IMR-90 (cell line): ENCODE measurements at regions not wholly inside any gene's neighbourhood (a gene's known extent, or its start where the extent isn't known, plus 50 kb on each side); places are given as distances from the start of the nearest gene placed in this dataset.

Source experiments
- ATAC-seq: fragments of 200-7000 bp; cut with Tn5 transposase; 2 replicates; pipeline ENCODE4 v1.9.1; 2020; ENCODE audit warnings: low read depth, mild to moderate bottlenecking, moderate library complexity
- BruUV-seq: library from RNA; stranded (reverse); fragments of 400-500 nt; replicated peaks from 2 replicates; lab custom pipeline; 2021; lab: Mats Ljungman, UMichigan
- CTCF ChIA-PET: fragments of 300-600 bp; formaldehyde crosslinking; extraction: SDS; loops from one replicate; lab custom pipeline; 2021; ENCODE audit warnings: antibody characterized with exemption; lab: Yijun Ruan, JAX
- POLR2A ChIA-PET: fragments of 300-600 bp; sonication (Branson Sonifier 250); formaldehyde crosslinking; loops from one replicate; lab custom pipeline; 2022; ENCODE audit warnings: antibody characterized with exemption; ENCODE audit not compliant: unreplicated experiment; lab: Charles Lee
- DNase-seq: peaks from one replicate; pipeline ENCODE4 v3.0.0; 2013
- H2AFZ ChIP-seq: replicated peaks from 2 replicates; pipeline ENCODE3; 2013; ENCODE audit warnings: low read length, mild to moderate bottlenecking; ENCODE audit not compliant: poor library complexity
- H2AK5ac ChIP-seq: 2 replicates; pipeline ENCODE4 v1.6.1; 2013; ENCODE audit warnings: low read depth, low read length, inconsistent platforms
- H2AK9ac ChIP-seq: replicated peaks from 2 replicates; pipeline ENCODE3; 2013; ENCODE audit warnings: mild to moderate bottlenecking, low read depth, low read length, moderate library complexity; ENCODE audit not compliant: poor library complexity
- H2BK120ac ChIP-seq: 2 replicates; pipeline ENCODE4 v1.6.1; 2013; ENCODE audit warnings: low read depth, low read length, inconsistent platforms
- H2BK15ac ChIP-seq: 3 replicates; pipeline ENCODE4 v1.6.1; 2013; ENCODE audit warnings: low read depth, low read length, inconsistent platforms
- H2BK20ac ChIP-seq: 2 replicates; pipeline ENCODE4 v1.6.1; 2013; ENCODE audit warnings: low read depth, mild to moderate bottlenecking, inconsistent platforms, low read length, moderate library complexity
- H2BK5ac ChIP-seq: 2 replicates; pipeline ENCODE4 v1.6.1; 2013; ENCODE audit warnings: mild to moderate bottlenecking, low read depth, low read length, inconsistent platforms; ENCODE audit not compliant: poor library complexity, severe bottlenecking
- H3K14ac ChIP-seq: replicated peaks from 2 replicates; pipeline ENCODE4 v1.6.1; 2013; ENCODE audit warnings: low read depth, low read length, inconsistent platforms
- H3K18ac ChIP-seq: 2 replicates; pipeline ENCODE4 v1.6.1; 2013; ENCODE audit warnings: low read depth, low read length, control low read depth
- H3K23ac ChIP-seq: 2 replicates; pipeline ENCODE4 v1.6.1; 2013; ENCODE audit warnings: low read depth, low read length, inconsistent platforms
- H3K27ac ChIP-seq: 2 replicates; pipeline ENCODE4 v1.5.1; 2013; ENCODE audit warnings: mild to moderate bottlenecking, control low read depth, low read length; ENCODE audit not compliant: insufficient read depth
- H3K27me3 ChIP-seq: 2 replicates; pipeline ENCODE4 v1.6.1; 2013; ENCODE audit warnings: low read length; ENCODE audit not compliant: control insufficient read depth, insufficient read depth
- H3K36me3 ChIP-seq: 2 replicates; pipeline ENCODE4 v1.6.1; 2013; ENCODE audit warnings: low read length, mixed read lengths; ENCODE audit not compliant: control insufficient read depth, insufficient read depth
- H3K4ac ChIP-seq: 2 replicates; pipeline ENCODE4 v1.6.1; 2013; ENCODE audit warnings: low read depth, low read length, inconsistent platforms
- H3K4me1 ChIP-seq: 2 replicates; pipeline ENCODE4 v1.6.1; 2013; ENCODE audit warnings: low read length, mixed read lengths; ENCODE audit not compliant: control insufficient read depth, insufficient read depth
- H3K4me2 ChIP-seq: 2 replicates; pipeline ENCODE4 v1.6.1; 2013; ENCODE audit warnings: low read depth, mild to moderate bottlenecking, control low read depth, low read length, moderate library complexity
- H3K4me3 ChIP-seq: 2 replicates; pipeline ENCODE4 v1.5.1; 2013; ENCODE audit warnings: low read depth, mild to moderate bottlenecking, control low read depth, low read length, moderate library complexity; ENCODE audit not compliant: insufficient read depth
- H3K56ac ChIP-seq: 2 replicates; pipeline ENCODE4 v1.6.1; 2013; ENCODE audit warnings: low read length, inconsistent platforms; ENCODE audit not compliant: insufficient read depth; ENCODE audit errors: extremely low read depth
- H3K79me1 ChIP-seq, 2 experiments: 2 replicates each; pipeline ENCODE4 v1.6.1; 2013; ENCODE audit warnings: low read length in 2 of 2, inconsistent platforms in 1 of 2, low read depth in 1 of 2
- H3K9ac ChIP-seq: 2 replicates; pipeline ENCODE4 v1.6.1; 2013; ENCODE audit warnings: low read depth, low read length, control low read depth
- H3K9me1 ChIP-seq: 2 replicates; pipeline ENCODE4 v1.6.1; 2013; ENCODE audit warnings: low read length, inconsistent platforms; ENCODE audit not compliant: insufficient read depth
- H3K9me3 ChIP-seq: 2 replicates; pipeline ENCODE4 v1.6.1; 2013; ENCODE audit warnings: low read length; ENCODE audit not compliant: control insufficient read depth, insufficient read depth
- H4K20me1 ChIP-seq: 2 replicates; pipeline ENCODE4 v1.6.1; 2013; ENCODE audit warnings: low read length, inconsistent platforms; ENCODE audit not compliant: insufficient read depth
- H4K5ac ChIP-seq: 2 replicates; pipeline ENCODE4 v1.6.1; 2013; ENCODE audit warnings: mild to moderate bottlenecking, low read depth, low read length, control low read depth
- H4K8ac ChIP-seq, 2 experiments: 2 replicates each; pipeline ENCODE4 v1.6.1; 2013; ENCODE audit warnings: low read depth in 2 of 2, low read length in 2 of 2, control low read depth in 1 of 2, inconsistent platforms in 1 of 2
- H4K91ac ChIP-seq: 2 replicates; pipeline ENCODE4 v1.6.1; 2013; ENCODE audit warnings: low read depth, low read length, inconsistent platforms; ENCODE audit not compliant: insufficient read depth
- BHLHE40 ChIP-seq: fragments of 150-350 bp; IDR thresholded peaks from 2 replicates; pipeline ENCODE4 v1.6.1; 2016; ENCODE audit warnings: mild to moderate bottlenecking, low read depth, low read length
- CEBPB ChIP-seq: IDR thresholded peaks from 2 replicates; pipeline ENCODE4 v1.6.1; 2012; ENCODE audit warnings: low read depth, low read length, improper control_type of control experiment
- CHD1 ChIP-seq: IDR thresholded peaks from 2 replicates; pipeline ENCODE4 v1.6.1; 2012; ENCODE audit warnings: low read depth, low read length, improper control_type of control experiment
- CTCF ChIP-seq: conservative IDR thresholded peaks from 2 replicates; pipeline ENCODE4 v1.5.1; 2012; ENCODE audit warnings: mild to moderate bottlenecking, low read depth, low read length, improper control_type of control experiment
- MAZ ChIP-seq: IDR thresholded peaks from 2 replicates; pipeline ENCODE4 v1.6.1; 2012; ENCODE audit warnings: low read depth, mild to moderate bottlenecking, low read length, improper control_type of control experiment, moderate library complexity, borderline replicate concordance
- MXI1 ChIP-seq: IDR thresholded peaks from 2 replicates; pipeline ENCODE4 v1.6.1; 2012; ENCODE audit warnings: low read depth, mild to moderate bottlenecking, low read length, moderate library complexity, borderline replicate concordance
- POLR2A ChIP-seq: IDR thresholded peaks from 2 replicates; pipeline ENCODE4 v1.6.1; 2012; ENCODE audit warnings: mild to moderate bottlenecking, low read depth, low read length
- RAD21 ChIP-seq: IDR thresholded peaks from 2 replicates; pipeline ENCODE4 v1.6.1; 2012; ENCODE audit warnings: low read length, improper control_type of control experiment
- USF2 ChIP-seq: fragments of 150-350 bp; IDR thresholded peaks from 2 replicates; pipeline ENCODE4 v1.6.1; 2017; ENCODE audit warnings: mild to moderate bottlenecking, antibody characterized with exemption, low read length, low read depth
- dilution Hi-C: fragments of 300-500 bp; cut with HindIII; formaldehyde crosslinking; loops from one replicate; pipeline ENCODE4 v1.14.3; 2018; ENCODE audit warnings: low sequenced_read_pairs; ENCODE audit not compliant: unreplicated experiment
- in situ Hi-C: fragments of 300-500 bp; cut with MboI; formaldehyde crosslinking; loops from 3 replicates; pipeline ENCODE4 v1.14.3; 2019; ENCODE audit warnings: low sequenced_read_pairs, inconsistent platforms, mixed read lengths
- intact Hi-C: fragments of 100-400 bp; cut with micrococcal nuclease; formaldehyde crosslinking; loops from 2 replicates; pipeline ENCODE4 v1.10.0; 2022

- Histone ChIP-seq H3K27me3 (no peaks in the 10 kb centered on the region), H3K27ac (peak overlapping the region; percentile 53), H3K4me1 (peaks cover 14% of the 10 kb centered on the region), H4K8ac (peak overlapping the region; percentile 17 to 46; a peak in 3 of 4 replicates), H3K56ac (peak overlapping the region; percentile 41; the same call in 1 of the 2 replicates), H3K4ac (peak overlapping the region; percentile 79), H3K14ac (0 out of 2 replicates have a peak overlapping the region, but pooled peaks have one; percentile 70), H3K18ac (peak overlapping the region; percentile 73; the same call in 1 of the 2 replicates), H3K4me2 (peak overlapping the region; percentile 27; the same call in 1 of the 2 replicates), H3K79me1 (no peaks in the 10 kb centered on the region), H3K9me3 (peaks cover 6% of the 10 kb centered on the region), H2BK120ac (peak overlapping the region; percentile 76), H4K5ac (peak overlapping the region; percentile 45; the same call in 1 of the 2 replicates), H3K23ac (no peak overlapping the region), H3K9me1 (peaks cover 4% of the 10 kb centered on the region; the same call in 1 of the 2 replicates), H4K20me1 (no peaks in the 10 kb centered on the region), H2BK20ac (peak overlapping the region; percentile 84), H2BK15ac (peak overlapping the region; percentile 17; the same call in 1 of the 3 replicates), H2AK5ac (peak overlapping the region; percentile 21; the same call in 1 of the 2 replicates), H2BK5ac (peak overlapping the region; percentile 90), H2AK9ac (no peak overlapping the region), H3K9ac (0 out of 2 replicates have a peak overlapping the region, but pooled peaks have one; percentile 3), H3K4me3 (no peak overlapping the region), H4K91ac (peak overlapping the region; percentile 75; the same call in 1 of the 2 replicates), H2AFZ (no peak overlapping the region), H3K36me3 (no peaks in the 10 kb centered on the region)
- no peak for TF ChIP-seq CEBPB
- TF ChIP-seq MXI1: no peak
- no peak for TF ChIP-seq RAD21
- no peak for TF ChIP-seq USF2
- no peak for TF ChIP-seq CTCF
- TF ChIP-seq MAZ: no peak
- no peak for TF ChIP-seq BHLHE40
- no peak for TF ChIP-seq POLR2A
- TF ChIP-seq CHD1: no peak
- intact Hi-C loops: no loop called here
- dilution Hi-C loops: no loop called here
- ATAC-seq (peak; percentile 58), DNase-seq (peak; percentile 59)
- ChIA-PET POLR2A (interaction anchor here (1.2 kb wide), 1 partner anchor 15 kb away, joined by 3 read pairs; no protein-coding TSS in a partner anchor), CTCF (interaction anchor here (0.6 kb wide), 1 partner anchor 9 kb away, joined by 5 read pairs; no protein-coding TSS in a partner anchor)
- BruUV-seq: no TSS peak
- in situ Hi-C loops: no loop called here
Measured at GRCh38 chr16:80231121-80231520, 309.7 kb upstream of the DYNLRB2 start.
